WTC11 (cell line): ENCODE measurements at regions not wholly inside any gene's neighbourhood (a gene's known extent, or its start where the extent isn't known, plus 50 kb on each side); places are given as distances from the start of the nearest gene placed in this dataset.

ENCODE experiments used
- ATAC-seq: fragments of 200-7000 bp; cut with Tn5 transposase; 2 replicates; pipeline ENCODE4 v1.10.0; 2021; ENCODE audit warnings: mild to moderate bottlenecking, moderate library complexity
- CTCF ChIA-PET: fragments of 300-600 bp; sonication (Branson Sonifier 250); formaldehyde crosslinking; loops from one replicate; lab custom pipeline; 2021; ENCODE audit warnings: antibody characterized with exemption; lab: Charles Lee
- POLR2A ChIA-PET: fragments of 350-600 bp; sonication (Branson Sonifier 250); formaldehyde crosslinking; loops from one replicate; lab custom pipeline; 2021; ENCODE audit warnings: antibody characterized with exemption; lab: Charles Lee
- DNase-seq: peaks from one replicate; pipeline ENCODE4 v3.0.0; 2021; ENCODE audit warnings: low spot score
- H3K27ac Mint-ChIP-seq: 2 replicates; pipeline ENCODE4 v1.8.0; 2021; ENCODE audit warnings: mixed read lengths
- H3K27me3 Mint-ChIP-seq: 2 replicates; pipeline ENCODE4 v1.8.0; 2021; ENCODE audit warnings: low read depth, mild to moderate bottlenecking, moderate library complexity, mixed read lengths
- H3K36me3 Mint-ChIP-seq: 2 replicates; pipeline ENCODE4 v1.8.0; 2021; ENCODE audit warnings: mixed read lengths
- H3K4me1 Mint-ChIP-seq: 2 replicates; pipeline ENCODE4 v1.8.0; 2022; ENCODE audit warnings: mixed read lengths
- H3K4me3 Mint-ChIP-seq: 2 replicates; pipeline ENCODE4 v1.8.0; 2021; ENCODE audit warnings: mild to moderate bottlenecking, moderate library complexity, mixed read lengths
- H3K9me3 Mint-ChIP-seq: 2 replicates; pipeline ENCODE4 v1.8.0; 2021; ENCODE audit warnings: mixed read lengths
- ATF2 ChIP-seq: sonication (generic); formaldehyde crosslinking; IDR thresholded peaks from 2 replicates; pipeline ENCODE4 v1.8.1; 2022; ENCODE audit warnings: low read depth, missing genetic modification reagents, borderline replicate concordance
- CDX4 ChIP-seq: fragments of 250-450 bp; sonication (Bioruptor Pico); IDR thresholded peaks from 2 replicates; pipeline ENCODE4 v1.9.0; 2021; ENCODE audit warnings: moderate library complexity, mild to moderate bottlenecking, inconsistent platforms, borderline replicate concordance
- ETV6 ChIP-seq: sonication (generic); formaldehyde crosslinking; IDR thresholded peaks from 2 replicates; pipeline ENCODE4 v1.8.1; 2022; ENCODE audit warnings: mild to moderate bottlenecking, missing genetic modification reagents
- GTF2I ChIP-seq: fragments of 250-450 bp; sonication (Bioruptor Pico); conservative IDR thresholded peaks from 2 replicates; pipeline ENCODE4 v1.4.0; 2021; ENCODE audit warnings: mild to moderate bottlenecking
- HMGA2 ChIP-seq: fragments of 250-450 bp; sonication (Bioruptor Pico); IDR thresholded peaks from 2 replicates; pipeline ENCODE4 v1.4.0; 2021; ENCODE audit warnings: mild to moderate bottlenecking, moderate library complexity
- JAZF1 ChIP-seq: fragments of 250-450 bp; sonication (Bioruptor Pico); IDR thresholded peaks from 2 replicates; pipeline ENCODE4 v1.9.0; 2021; ENCODE audit warnings: moderate library complexity, mild to moderate bottlenecking, inconsistent platforms
- JUN ChIP-seq: sonication (generic); formaldehyde crosslinking; IDR thresholded peaks from 2 replicates; pipeline ENCODE4 v1.8.0; 2023; ENCODE audit warnings: mild to moderate bottlenecking, missing genetic modification reagents
- SOX15 ChIP-seq: fragments of 250-450 bp; sonication (Bioruptor Pico); IDR thresholded peaks from 2 replicates; pipeline ENCODE4 v1.9.0; 2021; ENCODE audit warnings: mild to moderate bottlenecking
- SP1 ChIP-seq: sonication (generic); formaldehyde crosslinking; conservative IDR thresholded peaks from 2 replicates; pipeline ENCODE4 v1.8.1; 2022; ENCODE audit warnings: missing genetic modification reagents
- STAT6 ChIP-seq: sonication (generic); formaldehyde crosslinking; conservative IDR thresholded peaks from 2 replicates; pipeline ENCODE4 v1.8.1; 2023; ENCODE audit warnings: mild to moderate bottlenecking, low read depth, missing genetic modification reagents, moderate library complexity
- TEAD1 ChIP-seq: sonication (generic); formaldehyde crosslinking; IDR thresholded peaks from 2 replicates; pipeline ENCODE4 v1.8.0; 2022; ENCODE audit warnings: mild to moderate bottlenecking, missing genetic modification reagents
- TP53 ChIP-seq: sonication (generic); formaldehyde crosslinking; IDR thresholded peaks from 2 replicates; pipeline ENCODE4 v1.8.1; 2023; ENCODE audit warnings: mild to moderate bottlenecking, missing genetic modification reagents
- ZBTB21 ChIP-seq: sonication (generic); formaldehyde crosslinking; IDR thresholded peaks from 2 replicates; pipeline ENCODE4 v1.8.1; 2023; ENCODE audit warnings: mild to moderate bottlenecking, missing genetic modification reagents, borderline replicate concordance
- ZBTB43 ChIP-seq: sonication (generic); formaldehyde crosslinking; IDR thresholded peaks from 2 replicates; pipeline ENCODE4 v1.8.1; 2023; ENCODE audit warnings: mild to moderate bottlenecking, missing genetic modification reagents
- ZNF317 ChIP-seq: sonication (generic); formaldehyde crosslinking; IDR thresholded peaks from 2 replicates; pipeline ENCODE4 v1.8.1; 2023; ENCODE audit warnings: low read depth, mild to moderate bottlenecking, moderate library complexity, missing genetic modification reagents, borderline replicate concordance
- ZNF416 ChIP-seq: fragments of 250-450 bp; sonication (Bioruptor Pico); IDR thresholded peaks from 2 replicates; pipeline ENCODE4 v1.9.0; 2021; ENCODE audit warnings: mild to moderate bottlenecking, inconsistent platforms
- ZNF425 ChIP-seq: fragments of 250-450 bp; sonication (Bioruptor Pico); conservative IDR thresholded peaks from 2 replicates; pipeline ENCODE4 v1.9.0; 2021; ENCODE audit warnings: mild to moderate bottlenecking
- TF ChIP-seq, protein P1 (sequence below): fragments of 250-450 bp; sonication (Bioruptor Pico); IDR thresholded peaks from 2 replicates; pipeline ENCODE4 v1.8.0; 2021; ENCODE audit warnings: mild to moderate bottlenecking

GRCh38 chr3:117122609-117123008 lies 413.0 kb downstream of the TUSC7 start:
- DNase-seq (no peak), ATAC-seq (no peak)
- Mint-ChIP-seq H3K27ac (no peak overlapping the region), H3K9me3 (no peaks in the 10 kb centered on the region), H3K4me1 (no peaks in the 10 kb centered on the region), H3K4me3 (no peak overlapping the region), H3K36me3 (no peaks in the 10 kb centered on the region), H3K27me3 (no peaks in the 10 kb centered on the region)
- TF ChIP-seq STAT6 (CRISPR knock-in tag) (no peak), ZNF425 (CRISPR knock-in tag) (no peak), SOX15 (no peak), ETV6 (CRISPR knock-in tag) (no peak), ATF2 (CRISPR knock-in tag) (no peak), TEAD1 (CRISPR knock-in tag) (no peak), SP1 (CRISPR knock-in tag) (no peak), GTF2I (CRISPR knock-in tag) (no peak), ZNF317 (CRISPR knock-in tag) (no peak), TP53 (no peak), ZBTB43 (CRISPR knock-in tag) (no peak), JUN (CRISPR knock-in tag) (no peak), ZBTB21 (no peak), HMGA2 (CRISPR knock-in tag) (no peak), JAZF1 (CRISPR knock-in tag) (no peak)
- TF ChIP-seq, protein P1, sequence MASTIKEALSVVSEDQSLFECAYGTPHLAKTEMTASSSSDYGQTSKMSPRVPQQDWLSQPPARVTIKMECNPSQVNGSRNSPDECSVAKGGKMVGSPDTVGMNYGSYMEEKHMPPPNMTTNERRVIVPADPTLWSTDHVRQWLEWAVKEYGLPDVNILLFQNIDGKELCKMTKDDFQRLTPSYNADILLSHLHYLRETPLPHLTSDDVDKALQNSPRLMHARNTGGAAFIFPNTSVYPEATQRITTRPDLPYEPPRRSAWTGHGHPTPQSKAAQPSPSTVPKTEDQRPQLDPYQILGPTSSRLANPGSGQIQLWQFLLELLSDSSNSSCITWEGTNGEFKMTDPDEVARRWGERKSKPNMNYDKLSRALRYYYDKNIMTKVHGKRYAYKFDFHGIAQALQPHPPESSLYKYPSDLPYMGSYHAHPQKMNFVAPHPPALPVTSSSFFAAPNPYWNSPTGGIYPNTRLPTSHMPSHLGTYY (CRISPR knock-in tag): no peak
- ChIA-PET POLR2A (no interaction called here), CTCF (no interaction called here)

DNA sequence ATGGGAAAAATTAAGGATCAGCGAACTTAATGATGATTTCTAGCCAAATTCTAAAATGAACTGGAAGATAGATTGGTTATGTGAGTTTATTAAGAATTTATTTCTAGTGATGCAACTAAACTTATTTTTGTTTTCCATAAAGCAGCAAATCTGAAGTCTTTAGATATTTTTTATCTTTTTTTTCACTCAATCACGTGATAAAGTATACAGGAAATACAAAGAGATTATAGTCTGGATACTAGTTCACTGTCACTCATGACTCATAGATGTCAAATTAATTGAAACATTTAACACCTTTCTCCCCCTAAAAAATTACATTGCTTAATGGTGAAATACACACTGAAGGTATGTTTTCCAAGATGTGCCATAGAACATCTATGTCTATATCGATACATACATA lies 416.9 kb downstream of the TUSC7 start:
- no peak for TF ChIP-seq CDX4 (CRISPR knock-in tag)
- no peak for TF ChIP-seq ZNF416 (CRISPR knock-in tag)
- TF ChIP-seq, all 79 proteins: peak for 0
- Mint-ChIP-seq H3K9me3 (no peaks in the 10 kb centered on the region), H3K27me3 (no peaks in the 10 kb centered on the region), H3K4me3 (no peak overlapping the region), H3K36me3 (no peaks in the 10 kb centered on the region), H3K4me1 (peaks cover 11% of the 10 kb centered on the region), H3K27ac (no peak overlapping the region)
- DNase-seq: no peak
- ChIA-PET CTCF (interaction anchor here (1.2 kb wide), 1 partner anchor 9 kb away, joined by 4 read pairs; no protein-coding TSS in a partner anchor), POLR2A (no interaction called here)
- no peak for ATAC-seq
